ENCODE measurements at regions not wholly inside any gene's neighbourhood (a gene's known extent, or its start where the extent isn't known, plus 50 kb on each side); places are given as distances from the start of the nearest gene placed in this dataset.

- TF ChIP-seq POLR2A (IDR thresholded peaks at IDR 0.05) (no peak), CTCF (IDR thresholded peaks at IDR 0.05) (no peak)
These were observed 237.4 kb downstream of the RNF144A start for GRCh38 chr2:7154656-7155055.
